HCT116 (cell line): ENCODE measurements at regions not wholly inside any gene's neighbourhood (a gene's known extent, or its start where the extent isn't known, plus 50 kb on each side); places are given as distances from the start of the nearest gene placed in this dataset.
A peak's percentile ranks its signal among the peaks of the same experiment; 100 is the strongest.

ENCODE experiments used
- EZH2 ChIP-seq: fragments of 200-600 bp; sonication (generic); IDR thresholded peaks from 2 replicates; pipeline ENCODE4 v1.6.1; 2017; ENCODE audit warnings: antibody characterized with exemption, mixed run types
- EZH2phosphoT487 ChIP-seq: fragments of 200-600 bp; IDR thresholded peaks from 2 replicates; pipeline ENCODE4 v1.6.1; 2018; ENCODE audit warnings: antibody characterized with exemption, borderline replicate concordance
- FOSL1 ChIP-seq: IDR thresholded peaks from 2 replicates; pipeline ENCODE4 v1.6.1; 2012; ENCODE audit warnings: low read depth
- JUND ChIP-seq: IDR thresholded peaks from 2 replicates; pipeline ENCODE4 v1.6.1; 2012
- POLR2A ChIP-seq: IDR thresholded peaks from 2 replicates; pipeline ENCODE4 v1.7.0; 2011; ENCODE audit warnings: borderline replicate concordance; ENCODE audit not compliant: insufficient read depth, insufficient read length; ENCODE audit errors: extremely low read depth
- SIN3A ChIP-seq: IDR thresholded peaks from 2 replicates; pipeline ENCODE4 v1.6.1; 2012; ENCODE audit warnings: low read depth
- ZNF274 ChIP-seq: fragments of 200-500 bp; sonication (Bioruptor generic); IDR thresholded peaks from 2 replicates; pipeline ENCODE4 v1.6.1; 2014; ENCODE audit warnings: mild to moderate bottlenecking, low read depth, low read length, inconsistent platforms
- TF ChIP-seq, protein P1 (sequence below), 3 experiments: fragments of 200-600 bp in 1 of 3; sonication (generic) in 1 of 3; IDR thresholded peaks in 2 of 3; conservative IDR thresholded peaks in 1 of 3; 2 replicates each; pipeline ENCODE4 v1.5.1; 2012 to 2017; ENCODE audit warnings: low read depth in 2 of 3, low read length in 2 of 3, antibody characterized with exemption in 1 of 3, borderline replicate concordance in 1 of 3, control low read depth in 1 of 3, mild to moderate bottlenecking in 1 of 3, mixed read lengths in 1 of 3, mixed run types in 1 of 3, moderate library complexity in 1 of 3; ENCODE audit not compliant: insufficient read depth in 1 of 3
- TF ChIP-seq, protein P2 (sequence below): IDR thresholded peaks from 2 replicates; pipeline ENCODE4 v1.6.1; 2012

- TF ChIP-seq, protein P1, sequence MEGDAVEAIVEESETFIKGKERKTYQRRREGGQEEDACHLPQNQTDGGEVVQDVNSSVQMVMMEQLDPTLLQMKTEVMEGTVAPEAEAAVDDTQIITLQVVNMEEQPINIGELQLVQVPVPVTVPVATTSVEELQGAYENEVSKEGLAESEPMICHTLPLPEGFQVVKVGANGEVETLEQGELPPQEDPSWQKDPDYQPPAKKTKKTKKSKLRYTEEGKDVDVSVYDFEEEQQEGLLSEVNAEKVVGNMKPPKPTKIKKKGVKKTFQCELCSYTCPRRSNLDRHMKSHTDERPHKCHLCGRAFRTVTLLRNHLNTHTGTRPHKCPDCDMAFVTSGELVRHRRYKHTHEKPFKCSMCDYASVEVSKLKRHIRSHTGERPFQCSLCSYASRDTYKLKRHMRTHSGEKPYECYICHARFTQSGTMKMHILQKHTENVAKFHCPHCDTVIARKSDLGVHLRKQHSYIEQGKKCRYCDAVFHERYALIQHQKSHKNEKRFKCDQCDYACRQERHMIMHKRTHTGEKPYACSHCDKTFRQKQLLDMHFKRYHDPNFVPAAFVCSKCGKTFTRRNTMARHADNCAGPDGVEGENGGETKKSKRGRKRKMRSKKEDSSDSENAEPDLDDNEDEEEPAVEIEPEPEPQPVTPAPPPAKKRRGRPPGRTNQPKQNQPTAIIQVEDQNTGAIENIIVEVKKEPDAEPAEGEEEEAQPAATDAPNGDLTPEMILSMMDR (IDR thresholded peaks at IDR 0.05 in 2 of 3, conservative IDR thresholded peaks at IDR 0.05 in 1 of 3; ENCODE audit: borderline replicate concordance in 1 of 3, insufficient read depth in 1 of 3, low read depth in 2 of 3, low read length in 2 of 3): peak in 2 of 3 experiments; percentile 26 to 55; a peak in 4 of 6 replicates
- no peak for TF ChIP-seq EZH2
- TF ChIP-seq, protein P2, sequence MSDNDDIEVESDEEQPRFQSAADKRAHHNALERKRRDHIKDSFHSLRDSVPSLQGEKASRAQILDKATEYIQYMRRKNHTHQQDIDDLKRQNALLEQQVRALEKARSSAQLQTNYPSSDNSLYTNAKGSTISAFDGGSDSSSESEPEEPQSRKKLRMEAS: no peak
- no peak for TF ChIP-seq JUND
- TF ChIP-seq EZH2phosphoT487: no peak
- TF ChIP-seq SIN3A: no peak
- TF ChIP-seq POLR2A: no peak
- no peak for TF ChIP-seq FOSL1
- TF ChIP-seq ZNF274: no peak
These were observed 533.1 kb downstream of the TBL1XR1 start for GRCh38 chr3:176663837-176664831.
